ENCODE measurements at regions not wholly inside any gene's neighbourhood (a gene's known extent, or its start where the extent isn't known, plus 50 kb on each side); places are given as distances from the start of the nearest gene placed in this dataset.

GRCh38 chr10:2038036-2038435 is 300.7 kb upstream of the ADARB2 start:
- ATAC-seq (no peak), DNase-seq (ENCODE audit: low spot score) (no peak)
- Mint-ChIP-seq H3K36me3 (ENCODE audit: low read depth) (no peaks in the 10 kb centered on the region), H3K9me3 (peaks cover 10% of the 10 kb centered on the region; the same call in 1 of the 3 replicates), H3K27me3 (ENCODE audit: insufficient read depth, low read depth, poor library complexity) (no peaks in the 10 kb centered on the region), H3K4me1 (no peaks in the 10 kb centered on the region), H3K4me3 (no peak overlapping the region), H3K27ac (no peak overlapping the region)
- H3K27ac ChIP-seq (ENCODE audit: low read depth): no peak overlapping the region
- TF ChIP-seq STAT1 (IDR thresholded peaks at IDR 0.05; ENCODE audit: unreplicated experiment) (no peak), ETS1 (IDR thresholded peaks at IDR 0.05) (no peak), CREB1 (CRISPR knock-in tag; IDR thresholded peaks at IDR 0.05; ENCODE audit: low read depth) (no peak), ZNF114 (CRISPR knock-in tag; IDR thresholded peaks at IDR 0.05) (no peak), NANOG (IDR thresholded peaks at IDR 0.05; ENCODE audit: borderline replicate concordance) (no peak), REST (IDR thresholded peaks at IDR 0.05; ENCODE audit: unreplicated experiment) (no peak), EZH2 (IDR thresholded peaks at IDR 0.05; ENCODE audit: low read depth, unreplicated experiment) (no peak), EZH2phosphoT487 (IDR thresholded peaks at IDR 0.05; ENCODE audit: unreplicated experiment) (no peak), JUNB (IDR thresholded peaks at IDR 0.05; ENCODE audit: unreplicated experiment) (no peak), CTCF (conservative IDR thresholded peaks at IDR 0.05; ENCODE audit: low read depth in 2 of 2) (no peak), POLR2AphosphoS5 (IDR thresholded peaks at IDR 0.05; ENCODE audit: low read depth) (no peak)
- H3K36me3 ChIP-seq (ENCODE audit: insufficient read depth): no peaks in the 10 kb centered on the region
- H2AFZ ChIP-seq: no peak overlapping the region
- H3K79me2 ChIP-seq (replicated peaks; ENCODE audit: insufficient read depth): no peaks in the 10 kb centered on the region
- no peak overlapping the region for H3K4me2 ChIP-seq
- no peak overlapping the region for H3K4me3 ChIP-seq
- no peaks in the 10 kb centered on the region for H4K20me1 ChIP-seq (replicated peaks; ENCODE audit: insufficient read depth)
- H3F3A ChIP-seq (replicated peaks; ENCODE audit: low read depth): no peaks in the 10 kb centered on the region
- no peaks in the 10 kb centered on the region for H3K4me1 ChIP-seq (ENCODE audit: insufficient read depth)
- no peaks in the 10 kb centered on the region for H3K27me3 ChIP-seq (ENCODE audit: insufficient read depth)
- peaks cover 6% of the 10 kb centered on the region for H3K9me2 ChIP-seq (ENCODE audit: insufficient read depth)
